HG02840 (cell line): ENCODE measurements at regions not wholly inside any gene's neighbourhood (a gene's known extent, or its start where the extent isn't known, plus 50 kb on each side); places are given as distances from the start of the nearest gene placed in this dataset.

ENCODE experiments used
- ATAC-seq: cut with Tn5 transposase; IDR thresholded peaks from one replicate; pipeline ENCODE4 v1.9.1; 2021; ENCODE audit warnings: mild to moderate bottlenecking, moderate library complexity, moderate number of reproducible peaks; ENCODE audit not compliant: unreplicated experiment, low FRiP score

GRCh38 chrX:124275182-124275894 lies 57.1 kb upstream of the TEX13D start:
- no peak for ATAC-seq

- ATAC-seq = no peak
These were observed 52.1 kb upstream of the TEX13D start for GRCh38 chrX:124280294-124280902.

- ATAC-seq = no peak
These were observed 49.9 kb upstream of the TEX13D start for GRCh38 chrX:124282580-124282979.
